H1 (cell line): ENCODE measurements at regions not wholly inside any gene's neighbourhood (a gene's known extent, or its start where the extent isn't known, plus 50 kb on each side); places are given as distances from the start of the nearest gene placed in this dataset.

ENCODE experiments used
- SRF ChIP-seq: IDR thresholded peaks from 2 replicates; pipeline ENCODE4 v1.6.1; 2011; ENCODE audit warnings: mild to moderate bottlenecking, low read depth, low read length, moderate library complexity
- TF ChIP-seq, protein P1 (sequence below), 3 experiments: IDR thresholded peaks; 1 replicate in 2 of 3; 2 replicates in 1 of 3; pipeline versions ENCODE4 v1.5.1 to v1.6.1; 2011; ENCODE audit warnings: low read length in 3 of 3, mild to moderate bottlenecking in 3 of 3, inconsistent platforms in 2 of 3, low read depth in 1 of 3, moderate library complexity in 1 of 3; ENCODE audit not compliant: insufficient read depth in 1 of 3; ENCODE audit errors: control extremely low read depth in 1 of 3
- TF ChIP-seq, protein P2 (sequence below): IDR thresholded peaks from 2 replicates; pipeline ENCODE4 v1.6.1; 2012; ENCODE audit warnings: inconsistent platforms

DNA sequence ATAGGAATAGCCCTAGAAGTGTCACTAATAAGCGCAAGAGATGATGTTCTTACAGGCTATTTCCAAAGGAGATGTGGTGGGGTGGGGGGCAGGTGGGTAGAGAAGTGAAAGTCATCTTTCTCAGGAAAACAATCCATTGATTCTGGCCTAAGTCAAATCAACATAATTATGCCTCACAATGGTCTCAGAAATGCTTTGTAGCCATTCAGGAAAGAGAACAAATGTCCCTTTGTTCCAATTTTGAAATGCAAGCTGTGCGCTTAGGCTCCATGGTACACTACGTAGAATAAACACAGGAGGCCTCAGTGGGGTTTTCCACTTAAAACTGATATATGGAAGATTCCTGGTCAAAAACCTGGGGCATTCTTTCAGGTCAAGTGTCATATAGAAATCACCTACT is 529.9 kb upstream of the KLHL29 start (continued):
- TF ChIP-seq, protein P1, sequence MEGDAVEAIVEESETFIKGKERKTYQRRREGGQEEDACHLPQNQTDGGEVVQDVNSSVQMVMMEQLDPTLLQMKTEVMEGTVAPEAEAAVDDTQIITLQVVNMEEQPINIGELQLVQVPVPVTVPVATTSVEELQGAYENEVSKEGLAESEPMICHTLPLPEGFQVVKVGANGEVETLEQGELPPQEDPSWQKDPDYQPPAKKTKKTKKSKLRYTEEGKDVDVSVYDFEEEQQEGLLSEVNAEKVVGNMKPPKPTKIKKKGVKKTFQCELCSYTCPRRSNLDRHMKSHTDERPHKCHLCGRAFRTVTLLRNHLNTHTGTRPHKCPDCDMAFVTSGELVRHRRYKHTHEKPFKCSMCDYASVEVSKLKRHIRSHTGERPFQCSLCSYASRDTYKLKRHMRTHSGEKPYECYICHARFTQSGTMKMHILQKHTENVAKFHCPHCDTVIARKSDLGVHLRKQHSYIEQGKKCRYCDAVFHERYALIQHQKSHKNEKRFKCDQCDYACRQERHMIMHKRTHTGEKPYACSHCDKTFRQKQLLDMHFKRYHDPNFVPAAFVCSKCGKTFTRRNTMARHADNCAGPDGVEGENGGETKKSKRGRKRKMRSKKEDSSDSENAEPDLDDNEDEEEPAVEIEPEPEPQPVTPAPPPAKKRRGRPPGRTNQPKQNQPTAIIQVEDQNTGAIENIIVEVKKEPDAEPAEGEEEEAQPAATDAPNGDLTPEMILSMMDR (IDR thresholded peaks at IDR 0.05; ENCODE audit: control extremely low read depth in 1 of 3, insufficient read depth in 1 of 3, low read depth in 1 of 3, low read length in 3 of 3): no peak
- TF ChIP-seq, protein P2, sequence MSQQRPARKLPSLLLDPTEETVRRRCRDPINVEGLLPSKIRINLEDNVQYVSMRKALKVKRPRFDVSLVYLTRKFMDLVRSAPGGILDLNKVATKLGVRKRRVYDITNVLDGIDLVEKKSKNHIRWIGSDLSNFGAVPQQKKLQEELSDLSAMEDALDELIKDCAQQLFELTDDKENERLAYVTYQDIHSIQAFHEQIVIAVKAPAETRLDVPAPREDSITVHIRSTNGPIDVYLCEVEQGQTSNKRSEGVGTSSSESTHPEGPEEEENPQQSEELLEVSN: no peak
- TF ChIP-seq SRF: no peak
